Amniotic stem cell (primary cell): ENCODE measurements at regions not wholly inside any gene's neighbourhood (a gene's known extent, or its start where the extent isn't known, plus 50 kb on each side); places are given as distances from the start of the nearest gene placed in this dataset.

Experiments
- DNase-seq: peaks from one replicate; lab custom pipeline; 2025; lab: John Stamatoyannopoulos, UW

GRCh38 chr12:130102266-130102665 lies 60.0 kb upstream of the FZD10 start:
- no peak for DNase-seq

DNA sequence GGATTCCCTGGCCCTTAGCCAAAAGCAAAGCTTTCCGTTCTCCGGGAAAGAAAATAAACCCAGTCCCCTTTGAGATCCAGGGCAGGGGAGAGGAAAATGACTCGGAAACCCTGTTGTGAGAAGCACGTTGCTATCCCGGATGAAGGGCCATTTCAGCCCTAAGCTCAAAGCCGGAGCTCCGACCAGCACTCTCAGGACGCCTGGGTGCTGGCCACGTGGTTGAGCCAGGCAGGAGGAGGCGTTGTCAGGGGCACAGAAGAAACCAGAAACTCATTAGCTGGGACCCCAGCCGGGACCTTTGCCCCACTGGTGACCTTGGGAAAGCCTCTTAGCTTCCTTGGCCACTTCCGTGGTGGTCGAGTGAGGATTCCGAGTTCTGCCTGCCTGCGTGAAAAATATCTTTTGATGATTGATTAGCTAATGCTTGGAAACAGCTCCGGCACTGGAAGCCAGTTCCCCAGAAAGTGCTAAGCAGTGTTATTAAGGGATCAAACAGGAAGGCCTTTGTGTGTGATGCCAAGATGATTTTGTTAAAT lies 57.6 kb upstream of the FZD10 start:
- DNase-seq: no peak

DNA sequence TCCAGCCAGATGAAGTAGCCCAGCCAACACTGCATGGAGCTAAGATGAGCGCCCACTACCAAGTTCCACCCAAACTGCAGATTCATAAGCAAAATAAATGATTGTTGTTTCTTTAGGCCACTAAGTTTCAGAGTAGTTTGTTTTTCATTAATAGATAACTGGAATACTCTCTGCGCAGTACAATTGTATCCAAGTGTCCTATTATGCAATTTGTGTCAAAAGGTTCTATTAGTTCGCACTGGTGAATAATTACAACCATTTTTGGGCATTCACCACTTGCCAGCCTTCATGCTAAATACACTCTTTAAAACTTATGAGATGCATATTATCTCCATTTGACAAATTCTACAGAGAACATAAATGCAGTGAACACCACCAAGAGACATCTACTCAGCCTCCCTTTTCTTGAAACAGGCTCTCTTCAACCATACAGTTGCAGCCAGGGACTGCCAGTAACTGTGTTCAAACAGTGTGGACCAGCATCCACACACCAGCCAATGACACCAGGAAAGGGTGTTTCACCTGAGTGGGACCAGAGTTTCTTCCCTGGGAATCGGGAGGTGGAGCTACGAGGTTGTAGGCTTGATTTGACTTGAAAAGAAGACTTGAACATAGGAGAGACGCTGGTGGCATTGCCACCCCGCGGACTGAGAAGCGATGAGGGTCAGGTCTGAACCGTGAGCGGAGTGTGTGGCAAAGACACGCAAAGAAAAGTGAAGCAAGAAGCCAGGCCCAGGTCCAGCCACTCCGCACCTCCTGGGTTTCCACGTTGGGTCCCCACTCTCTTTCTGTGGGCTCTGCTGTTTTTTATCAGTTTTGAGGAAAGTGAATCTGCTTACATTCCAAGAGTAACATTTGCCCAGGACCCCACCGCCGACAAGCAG lies 53.0 kb upstream of the FZD10 start:
- DNase-seq: no peak

- DNase-seq: no peak
These were observed 51.4 kb upstream of the FZD10 start for GRCh38 chr12:130110914-130111313.

DNA sequence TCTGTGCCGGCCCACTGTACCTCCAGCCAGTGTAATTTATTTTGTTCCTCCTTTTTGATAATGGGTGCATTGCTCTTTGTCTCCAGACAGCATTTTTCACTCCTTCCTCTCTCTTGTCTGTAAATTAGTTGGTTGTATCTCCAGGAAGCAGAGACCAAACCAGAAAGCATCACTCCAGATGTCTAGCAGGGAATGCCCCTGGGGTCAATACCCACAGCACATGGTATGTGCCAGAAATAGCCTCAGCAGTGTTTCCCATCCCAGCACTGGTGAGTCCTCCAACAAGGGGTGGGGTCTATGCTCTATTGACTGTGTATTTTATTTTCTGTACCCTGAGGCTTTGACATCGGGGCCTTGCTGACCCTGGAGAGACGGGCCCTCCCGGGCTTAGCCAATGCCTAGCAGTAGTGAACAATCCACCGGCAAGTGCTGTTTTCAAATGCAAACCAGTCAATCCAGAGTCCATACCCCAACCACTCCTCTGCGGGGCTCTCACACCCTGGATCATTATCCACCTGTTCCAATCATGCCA lies 50.2 kb upstream of the FZD10 start:
- no peak for DNase-seq
